ENCODE measurements at regions not wholly inside any gene's neighbourhood (a gene's known extent, or its start where the extent isn't known, plus 50 kb on each side); places are given as distances from the start of the nearest gene placed in this dataset.

- TF ChIP-seq TARDBP (IDR thresholded peaks at IDR 0.05) (no peak), ZNF384 (IDR thresholded peaks at IDR 0.05) (no peak), L3MBTL2 (conservative IDR thresholded peaks at IDR 0.05) (no peak), NFRKB (IDR thresholded peaks at IDR 0.05) (no peak), SP1 (IDR thresholded peaks at IDR 0.05) (no peak), ARNT (IDR thresholded peaks at IDR 0.05) (no peak), FOXM1 (IDR thresholded peaks at IDR 0.05; ENCODE audit: borderline replicate concordance) (no peak), FOXK2 (IDR thresholded peaks at IDR 0.05) (no peak), BHLHE40 (IDR thresholded peaks at IDR 0.05; ENCODE audit: borderline replicate concordance) (no peak), FOXA1 (IDR thresholded peaks at IDR 0.05) (no peak), SUZ12 (IDR thresholded peaks at IDR 0.05) (no peak), ELF4 (IDR thresholded peaks at IDR 0.05) (no peak)
Measured at GRCh38 chr3:21158861-21159542, 592.0 kb downstream of the ZNF385D start.

Data from HEK293T (cell line).